ENCODE measurements at regions not wholly inside any gene's neighbourhood (a gene's known extent, or its start where the extent isn't known, plus 50 kb on each side); places are given as distances from the start of the nearest gene placed in this dataset.

- no peak for TF ChIP-seq EZH2 (IDR thresholded peaks at IDR 0.05; ENCODE audit: low read depth, unreplicated experiment)
- TF ChIP-seq POLR2AphosphoS5 (IDR thresholded peaks at IDR 0.05; ENCODE audit: low read depth), result no peak
- TF ChIP-seq, protein P1, sequence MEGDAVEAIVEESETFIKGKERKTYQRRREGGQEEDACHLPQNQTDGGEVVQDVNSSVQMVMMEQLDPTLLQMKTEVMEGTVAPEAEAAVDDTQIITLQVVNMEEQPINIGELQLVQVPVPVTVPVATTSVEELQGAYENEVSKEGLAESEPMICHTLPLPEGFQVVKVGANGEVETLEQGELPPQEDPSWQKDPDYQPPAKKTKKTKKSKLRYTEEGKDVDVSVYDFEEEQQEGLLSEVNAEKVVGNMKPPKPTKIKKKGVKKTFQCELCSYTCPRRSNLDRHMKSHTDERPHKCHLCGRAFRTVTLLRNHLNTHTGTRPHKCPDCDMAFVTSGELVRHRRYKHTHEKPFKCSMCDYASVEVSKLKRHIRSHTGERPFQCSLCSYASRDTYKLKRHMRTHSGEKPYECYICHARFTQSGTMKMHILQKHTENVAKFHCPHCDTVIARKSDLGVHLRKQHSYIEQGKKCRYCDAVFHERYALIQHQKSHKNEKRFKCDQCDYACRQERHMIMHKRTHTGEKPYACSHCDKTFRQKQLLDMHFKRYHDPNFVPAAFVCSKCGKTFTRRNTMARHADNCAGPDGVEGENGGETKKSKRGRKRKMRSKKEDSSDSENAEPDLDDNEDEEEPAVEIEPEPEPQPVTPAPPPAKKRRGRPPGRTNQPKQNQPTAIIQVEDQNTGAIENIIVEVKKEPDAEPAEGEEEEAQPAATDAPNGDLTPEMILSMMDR (conservative IDR thresholded peaks at IDR 0.05; ENCODE audit: low read depth in 2 of 2), result no peak
- no peak for TF ChIP-seq REST (IDR thresholded peaks at IDR 0.05; ENCODE audit: unreplicated experiment)
- TF ChIP-seq ZNF114 (CRISPR knock-in tag; IDR thresholded peaks at IDR 0.05), result no peak
- TF ChIP-seq EZH2phosphoT487 (IDR thresholded peaks at IDR 0.05; ENCODE audit: unreplicated experiment), result no peak
- TF ChIP-seq, protein P2, sequence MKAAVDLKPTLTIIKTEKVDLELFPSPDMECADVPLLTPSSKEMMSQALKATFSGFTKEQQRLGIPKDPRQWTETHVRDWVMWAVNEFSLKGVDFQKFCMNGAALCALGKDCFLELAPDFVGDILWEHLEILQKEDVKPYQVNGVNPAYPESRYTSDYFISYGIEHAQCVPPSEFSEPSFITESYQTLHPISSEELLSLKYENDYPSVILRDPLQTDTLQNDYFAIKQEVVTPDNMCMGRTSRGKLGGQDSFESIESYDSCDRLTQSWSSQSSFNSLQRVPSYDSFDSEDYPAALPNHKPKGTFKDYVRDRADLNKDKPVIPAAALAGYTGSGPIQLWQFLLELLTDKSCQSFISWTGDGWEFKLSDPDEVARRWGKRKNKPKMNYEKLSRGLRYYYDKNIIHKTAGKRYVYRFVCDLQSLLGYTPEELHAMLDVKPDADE (IDR thresholded peaks at IDR 0.05), result no peak
- no peak for TF ChIP-seq NANOG (IDR thresholded peaks at IDR 0.05; ENCODE audit: borderline replicate concordance)
- no peak for TF ChIP-seq JUNB (IDR thresholded peaks at IDR 0.05; ENCODE audit: unreplicated experiment)
These were observed 587.1 kb upstream of the ATXN7L3B start for GRCh38 chr12:73950507-73950906.

Data from GM23338 (cell line).